ENCODE measurements at regions not wholly inside any gene's neighbourhood (a gene's known extent, or its start where the extent isn't known, plus 50 kb on each side); places are given as distances from the start of the nearest gene placed in this dataset.

DNA sequence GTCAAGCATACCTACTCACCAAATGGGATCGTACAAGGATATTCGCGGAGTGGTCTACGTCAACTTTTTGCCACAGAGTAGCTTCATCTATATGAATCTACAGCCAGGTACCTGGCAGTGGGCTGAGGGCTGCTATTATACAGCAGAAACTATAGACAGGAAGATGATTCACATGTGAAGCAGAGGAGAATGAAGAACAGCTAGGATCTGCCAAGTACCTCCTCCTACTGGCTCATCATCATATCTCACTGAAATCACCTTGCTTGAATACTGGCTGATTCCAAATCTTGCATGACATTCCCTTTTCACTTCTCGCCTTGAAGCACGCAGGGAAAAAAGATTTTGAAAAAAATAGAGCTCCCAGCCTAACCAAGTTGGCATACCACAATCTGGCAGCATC lies 488.7 kb upstream of the NRSN1 start:
- TF ChIP-seq, protein P1, sequence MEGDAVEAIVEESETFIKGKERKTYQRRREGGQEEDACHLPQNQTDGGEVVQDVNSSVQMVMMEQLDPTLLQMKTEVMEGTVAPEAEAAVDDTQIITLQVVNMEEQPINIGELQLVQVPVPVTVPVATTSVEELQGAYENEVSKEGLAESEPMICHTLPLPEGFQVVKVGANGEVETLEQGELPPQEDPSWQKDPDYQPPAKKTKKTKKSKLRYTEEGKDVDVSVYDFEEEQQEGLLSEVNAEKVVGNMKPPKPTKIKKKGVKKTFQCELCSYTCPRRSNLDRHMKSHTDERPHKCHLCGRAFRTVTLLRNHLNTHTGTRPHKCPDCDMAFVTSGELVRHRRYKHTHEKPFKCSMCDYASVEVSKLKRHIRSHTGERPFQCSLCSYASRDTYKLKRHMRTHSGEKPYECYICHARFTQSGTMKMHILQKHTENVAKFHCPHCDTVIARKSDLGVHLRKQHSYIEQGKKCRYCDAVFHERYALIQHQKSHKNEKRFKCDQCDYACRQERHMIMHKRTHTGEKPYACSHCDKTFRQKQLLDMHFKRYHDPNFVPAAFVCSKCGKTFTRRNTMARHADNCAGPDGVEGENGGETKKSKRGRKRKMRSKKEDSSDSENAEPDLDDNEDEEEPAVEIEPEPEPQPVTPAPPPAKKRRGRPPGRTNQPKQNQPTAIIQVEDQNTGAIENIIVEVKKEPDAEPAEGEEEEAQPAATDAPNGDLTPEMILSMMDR (IDR thresholded peaks at IDR 0.05), result no peak
- no peak for TF ChIP-seq POLR2A (IDR thresholded peaks at IDR 0.05)
- no peak for TF ChIP-seq EP300 (IDR thresholded peaks at IDR 0.05)

Measured in tibial nerve (tissue), 4 donors.